HL-60 (cell line): ENCODE measurements at regions not wholly inside any gene's neighbourhood (a gene's known extent, or its start where the extent isn't known, plus 50 kb on each side); places are given as distances from the start of the nearest gene placed in this dataset.

ENCODE experiments used
- CTCF ChIP-seq: IDR thresholded peaks from one replicate; pipeline ENCODE4 v1.5.1; 2011; ENCODE audit warnings: low read length, control low read depth, inconsistent platforms; ENCODE audit not compliant: insufficient read depth
- GABPA ChIP-seq: IDR thresholded peaks from 2 replicates; pipeline ENCODE4 v1.6.1; 2012; ENCODE audit warnings: low read depth
- POLR2AphosphoS5 ChIP-seq: IDR thresholded peaks from 2 replicates; pipeline ENCODE4 v1.6.1; 2012; ENCODE audit warnings: low read depth
- REST ChIP-seq: IDR thresholded peaks from 2 replicates; pipeline ENCODE4 v1.6.1; 2012; ENCODE audit warnings: low read depth; ENCODE audit not compliant: insufficient replicate concordance

- TF ChIP-seq CTCF (no peak), REST (no peak), POLR2AphosphoS5 (no peak), GABPA (no peak)
Observed at GRCh38 chr4:185941461-185941860, 127.5 kb upstream of the TLR3 start.
